ENCODE measurements at regions not wholly inside any gene's neighbourhood (a gene's known extent, or its start where the extent isn't known, plus 50 kb on each side); places are given as distances from the start of the nearest gene placed in this dataset.

DNA sequence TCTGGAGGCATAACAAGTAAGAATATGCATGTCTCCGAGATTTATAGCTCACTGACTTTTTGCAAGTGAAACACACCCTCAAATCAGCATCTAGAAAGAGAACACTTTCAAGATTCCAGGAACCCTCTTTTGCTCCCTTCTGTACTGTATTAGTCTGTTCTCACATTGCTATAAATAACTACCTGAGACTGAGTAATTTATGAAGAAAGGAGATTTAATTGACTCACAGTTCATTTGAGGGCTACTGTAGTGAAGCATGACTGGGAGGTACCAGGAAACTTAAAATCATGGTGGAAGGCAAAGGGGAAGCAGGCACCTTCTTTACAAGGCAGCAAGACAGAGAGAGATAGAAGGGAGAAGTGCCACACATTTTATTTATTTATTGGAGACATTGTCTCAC is 269.9 kb downstream of the UTRN start:
- peaks cover 0 to 21% (median under 1%) of the 10 kb centered on the region in 4 experiments; a peak in 2 of 8 replicates for H3K36me3 ChIP-seq (ENCODE audit: control insufficient read depth in 2 of 4, insufficient read depth in 4 of 4, low read length in 3 of 4)
- no peak overlapping the region for H3K14ac ChIP-seq (ENCODE audit: insufficient read length)
- no peak overlapping the region for H3K27ac ChIP-seq (ENCODE audit: low read depth, low read length)
- no peak overlapping the region for H3K4ac ChIP-seq (replicated peaks; ENCODE audit: insufficient read length, low read depth, low read length)
- no peak overlapping the region for H2BK15ac ChIP-seq (ENCODE audit: low read length)
- no peak overlapping the region for H2BK120ac ChIP-seq (replicated peaks; ENCODE audit: low read depth, low read length)
- H2BK5ac ChIP-seq (ENCODE audit: low read depth, low read length): no peak overlapping the region
- H3K27me3 ChIP-seq (replicated peaks in 1 of 4; ENCODE audit: control insufficient read depth in 3 of 4, extremely low read depth in 1 of 4, insufficient read depth in 3 of 4, low read length in 3 of 4): no peaks in the 10 kb centered on the region
- no peak overlapping the region for H4K5ac ChIP-seq (ENCODE audit: insufficient read length, low read depth, low read length)
- POLR2A ChIA-PET (ENCODE audit: partially characterized antibody): no interaction called here
- H3K79me1 ChIP-seq (ENCODE audit: low read depth, low read length): no peaks in the 10 kb centered on the region
- H3K23me2 ChIP-seq (ENCODE audit: low read depth, low read length): no peaks in the 10 kb centered on the region
- no peak overlapping the region for H4K8ac ChIP-seq (ENCODE audit: extremely low read depth, insufficient read depth, low read length)
- H3K4me1 ChIP-seq (replicated peaks in 1 of 4; ENCODE audit: control insufficient read depth in 3 of 4, insufficient read depth in 4 of 4, low read length in 3 of 4): no peaks in the 10 kb centered on the region
- TF ChIP-seq TBP (IDR thresholded peaks at IDR 0.05; ENCODE audit: low read depth, low read length) (no peak), TCF12 (IDR thresholded peaks at IDR 0.05; ENCODE audit: low read depth, low read length) (no peak), SP1 (IDR thresholded peaks at IDR 0.05; ENCODE audit: low read depth, low read length) (no peak), BACH1 (IDR thresholded peaks at IDR 0.05; ENCODE audit: low read length) (no peak)
- no peaks in the 10 kb centered on the region for H4K20me1 ChIP-seq (replicated peaks in 1 of 2; ENCODE audit: control insufficient read depth in 1 of 2, insufficient read depth in 2 of 2, low read length in 2 of 2)
- no peak for DNase-seq (ENCODE audit: low read depth in 1 of 2, low spot score in 2 of 2)
- H2AFZ ChIP-seq (ENCODE audit: low read length): no peak overlapping the region
- CTCF ChIA-PET (ENCODE audit: partially characterized antibody): interaction anchor here (1.1 kb wide), 1 partner anchor 16 kb away, joined by 3 read pairs; no protein-coding TSS in a partner anchor
- H3K23ac ChIP-seq (ENCODE audit: insufficient read length): no peak overlapping the region
- no peak overlapping the region for H3K4me2 ChIP-seq (ENCODE audit: insufficient read depth in 1 of 2, low read depth in 2 of 2, low read length in 2 of 2)
- H2BK20ac ChIP-seq (ENCODE audit: low read length): no peak overlapping the region
- no peak overlapping the region for H4K91ac ChIP-seq (replicated peaks; ENCODE audit: insufficient read length, low read length)
- H3K56ac ChIP-seq (replicated peaks; ENCODE audit: insufficient read length, low read depth, low read length): no peak overlapping the region
- H3K9ac ChIP-seq (replicated peaks in 1 of 4; ENCODE audit: extremely low read depth in 1 of 4, low read depth in 3 of 4, low read length in 3 of 4): no peak overlapping the region
- no peak overlapping the region for H3K4me3 ChIP-seq (ENCODE audit: extremely low read depth in 1 of 4, insufficient read depth in 2 of 4, low read depth in 3 of 4, low read length in 4 of 4)
- no peak overlapping the region for H2AK5ac ChIP-seq (ENCODE audit: low read depth, low read length)
- no peak overlapping the region for H2BK12ac ChIP-seq (ENCODE audit: low read depth, low read length)
- no peaks in the 10 kb centered on the region for H3K79me2 ChIP-seq (ENCODE audit: control insufficient read depth in 1 of 2, insufficient read depth in 2 of 2, low read length in 2 of 2)
- H3K18ac ChIP-seq (ENCODE audit: extremely low read depth, low read length): no peak overlapping the region
- WGBS, 2 experiments (ENCODE audit: extremely low coverage in 1 of 2, insufficient coverage in 1 of 2, insufficient read length in 1 of 2, insufficient replicate concordance in 2 of 2, low coverage in 1 of 2, low lambda C conversion rate in 2 of 2, missing lambda C conversion rate in 1 of 2): 86% methylated on average over 1 of the region's 1 CpG; no CpG with 5 or more reads in 1 of the 2 experiments
- FAIRE-seq: no peak
- no peaks in the 10 kb centered on the region for H3K9me3 ChIP-seq (ENCODE audit: insufficient read depth in 2 of 2, low read depth in 1 of 2, low read length in 1 of 2)

All from H1 (cell line).